T-helper 2 cell treated with Interferon-gamma antibody and Interleukin-4, amounts not matched to agents 100 ng/mL and 5 ng/mL, for 36 hours (primary cell): ENCODE measurements at regions not wholly inside any gene's neighbourhood (a gene's known extent, or its start where the extent isn't known, plus 50 kb on each side); places are given as distances from the start of the nearest gene placed in this dataset.

ENCODE experiments used
- intact Hi-C: fragments of 100-400 bp; cut with micrococcal nuclease; formaldehyde crosslinking; loops from one replicate; pipeline ENCODE4 v1.15.1; 2023

- intact Hi-C loops = no loop called here
Observed at GRCh38 chr1:68378296-68379084, 71.3 kb downstream of the RPE65 start.

GRCh38 chr1:68377098-68377497 lies 72.7 kb downstream of the RPE65 start:
- intact Hi-C loops = no loop called here

GRCh38 chr1:68376441-68376840 lies 73.3 kb downstream of the RPE65 start:
- intact Hi-C loops = no loop called here

GRCh38 chr1:68375919-68376318 lies 73.8 kb downstream of the RPE65 start:
- intact Hi-C loops = no loop called here

GRCh38 chr1:68373173-68373572 lies 76.6 kb downstream of the RPE65 start:
- intact Hi-C loops = no loop called here

GRCh38 chr1:68372487-68372886 lies 77.3 kb downstream of the RPE65 start:
- intact Hi-C loops = no loop called here

- intact Hi-C loops = no loop called here
Observed at GRCh38 chr1:68370101-68370915, 79.4 kb downstream of the RPE65 start.

GRCh38 chr1:68366572-68366971 lies 83.2 kb downstream of the RPE65 start:
- intact Hi-C loops = no loop called here

GRCh38 chr1:68365709-68366382 lies 83.9 kb downstream of the RPE65 start:
- intact Hi-C loops = no loop called here

- intact Hi-C loops = no loop called here
Observed at GRCh38 chr1:68363339-68363738, 86.4 kb downstream of the RPE65 start.

GRCh38 chr1:68361346-68361910 lies 88.3 kb downstream of the RPE65 start:
- intact Hi-C loops = no loop called here

- intact Hi-C loops = no loop called here
Observed at GRCh38 chr1:68359045-68359444, 90.7 kb downstream of the RPE65 start.

- intact Hi-C loops = no loop called here
Observed at GRCh38 chr1:68358439-68358838, 91.3 kb downstream of the RPE65 start.

- intact Hi-C loops = no loop called here
Observed at GRCh38 chr1:68355614-68356013, 94.1 kb downstream of the RPE65 start.

GRCh38 chr1:68352202-68352601 lies 97.6 kb downstream of the RPE65 start:
- intact Hi-C loops = no loop called here

- intact Hi-C loops = loop anchor here (2.0 kb wide), 1 partner anchor 497 kb away; no protein-coding TSS in a partner anchor
Observed at GRCh38 chr1:68347415-68347814, 102.3 kb downstream of the RPE65 start.

GRCh38 chr1:68346188-68346808 lies 103.5 kb downstream of the RPE65 start:
- intact Hi-C loops = loop anchor here (1.0 to 2.0 kb wide), 2 partner anchors 226 to 495 kb away; no protein-coding TSS in a partner anchor

GRCh38 chr1:68344208-68344607 lies 105.5 kb downstream of the RPE65 start:
- intact Hi-C loops = no loop called here

- intact Hi-C loops = no loop called here
Observed at GRCh38 chr1:68340951-68341350, 108.6 kb upstream of the WLS start.

- intact Hi-C loops = no loop called here
Observed at GRCh38 chr1:68339505-68339904, 107.2 kb upstream of the WLS start.

GRCh38 chr1:68338081-68338480 lies 105.8 kb upstream of the WLS start:
- intact Hi-C loops = no loop called here
